Tibial artery (tissue), 4 donors: ENCODE measurements at regions not wholly inside any gene's neighbourhood (a gene's known extent, or its start where the extent isn't known, plus 50 kb on each side); places are given as distances from the start of the nearest gene placed in this dataset.

ENCODE experiments used
- DNase-seq, 2 donors: peaks; one replicate each; pipeline ENCODE4 v3.0.0-alpha.2; 2019
- H3K27ac ChIP-seq, 2 donors: fragments of 200-600 bp; sonication (generic) in 1 of 2; 1 replicate in 1 of 2; 2 replicates in 1 of 2; pipeline ENCODE4 v1.5.1; 2018 to 2019; ENCODE audit warnings: mild to moderate bottlenecking in 1 of 2
- H3K27me3 ChIP-seq, 2 donors: fragments of 200-600 bp; sonication (generic) in 1 of 2; one replicate each; pipeline versions ENCODE4 v1.5.1 to v1.6.0; 2016 to 2019
- H3K36me3 ChIP-seq, 3 donors: fragments of 200-600 bp; sonication (generic) in 2 of 3; one replicate each; pipeline ENCODE4 v1.5.1; 2016 to 2019; ENCODE audit warnings: mild to moderate bottlenecking in 2 of 3
- H3K4me1 ChIP-seq, 4 donors: fragments of 200-600 bp; sonication (generic) in 2 of 4; 1 replicate in 3 of 4; 2 replicates in 1 of 4; pipeline ENCODE4 v1.5.1; 2016 to 2019
- H3K4me3 ChIP-seq, 2 donors: fragments of 200-600 bp; sonication (generic) in 1 of 2; 1 replicate in 1 of 2; 2 replicates in 1 of 2; pipeline ENCODE4 v1.5.1; 2018 to 2019; ENCODE audit warnings: mild to moderate bottlenecking in 2 of 2
- H3K9me3 ChIP-seq, 3 donors: fragments of 200-600 bp; sonication (generic) in 1 of 3; one replicate each; pipeline ENCODE4 v1.5.1; 2016 to 2019
- CTCF ChIP-seq, 2 experiments: fragments of 200-600 bp in 1 of 2; fragments of 450-650 bp in 1 of 2; IDR thresholded peaks; one replicate each; pipeline ENCODE4 v1.5.1; 2017 to 2019; ENCODE audit warnings: antibody characterized with exemption in 2 of 2, mild to moderate bottlenecking in 1 of 2, moderate library complexity in 1 of 2
- intact Hi-C: fragments of 100-400 bp; cut with DNase I; formaldehyde crosslinking; loops from one replicate; pipeline ENCODE4 v1.15.0; 2023; ENCODE audit warnings: low total_unique reads

- intact Hi-C loops: no loop called here
- Histone ChIP-seq H3K4me3 (no peak overlapping the region), H3K27me3 (no peaks in the 10 kb centered on the region), H3K27ac (no peak overlapping the region), H3K36me3 (no peaks in the 10 kb centered on the region), H3K9me3 (no peaks in the 10 kb centered on the region), H3K4me1 (no peaks in the 10 kb centered on the region)
- TF ChIP-seq CTCF (IDR thresholded peaks at IDR 0.05): no peak
- no peak for DNase-seq
Observed at GRCh38 chr2:6518361-6518760, 347.3 kb downstream of the CMPK2 start.

GRCh38 chr2:6523476-6523875 lies 342.2 kb downstream of the CMPK2 start:
- H3K27ac ChIP-seq: no peak overlapping the region
- no peaks in the 10 kb centered on the region for H3K4me1 ChIP-seq
- H3K9me3 ChIP-seq: no peaks in the 10 kb centered on the region
- no peak for TF ChIP-seq CTCF (IDR thresholded peaks at IDR 0.05)
- no peaks in the 10 kb centered on the region for H3K27me3 ChIP-seq
- no peaks in the 10 kb centered on the region for H3K36me3 ChIP-seq
- intact Hi-C loops: no loop called here
- no peak overlapping the region for H3K4me3 ChIP-seq
- no peak for DNase-seq

GRCh38 chr2:6524691-6525474 lies 340.8 kb downstream of the CMPK2 start:
- Histone ChIP-seq H3K4me3 (no peak overlapping the region), H3K9me3 (no peaks in the 10 kb centered on the region), H3K4me1 (no peaks in the 10 kb centered on the region), H3K27me3 (no peaks in the 10 kb centered on the region), H3K27ac (no peak overlapping the region), H3K36me3 (no peaks in the 10 kb centered on the region)
- no peak for TF ChIP-seq CTCF (IDR thresholded peaks at IDR 0.05)
- DNase-seq: no peak
- intact Hi-C loops: no loop called here

GRCh38 chr2:6525475-6525964 lies 340.2 kb downstream of the CMPK2 start:
- intact Hi-C loops: no loop called here
- Histone ChIP-seq H3K27me3 (no peaks in the 10 kb centered on the region), H3K4me1 (no peaks in the 10 kb centered on the region), H3K27ac (no peak overlapping the region), H3K36me3 (no peaks in the 10 kb centered on the region), H3K4me3 (no peak overlapping the region), H3K9me3 (no peaks in the 10 kb centered on the region)
- DNase-seq: no peak
- no peak for TF ChIP-seq CTCF (IDR thresholded peaks at IDR 0.05)

GRCh38 chr2:6526093-6526824 lies 339.4 kb downstream of the CMPK2 start:
- intact Hi-C loops: no loop called here
- H3K4me3 ChIP-seq: no peak overlapping the region
- no peak overlapping the region for H3K27ac ChIP-seq
- no peaks in the 10 kb centered on the region for H3K9me3 ChIP-seq
- TF ChIP-seq CTCF (IDR thresholded peaks at IDR 0.05): no peak
- no peaks in the 10 kb centered on the region for H3K27me3 ChIP-seq
- H3K4me1 ChIP-seq: no peaks in the 10 kb centered on the region
- H3K36me3 ChIP-seq: no peaks in the 10 kb centered on the region
- DNase-seq: no peak
